ENCODE measurements at regions not wholly inside any gene's neighbourhood (a gene's known extent, or its start where the extent isn't known, plus 50 kb on each side); places are given as distances from the start of the nearest gene placed in this dataset.

GRCh38 chr6:71080826-71081225 lies 124.0 kb upstream of the B3GAT2 start:
- TF ChIP-seq POLR2AphosphoS5 (IDR thresholded peaks at IDR 0.05; ENCODE audit: low read depth, low read length) (no peak), TAF1 (IDR thresholded peaks at IDR 0.05; ENCODE audit: borderline replicate concordance, insufficient read depth, low read length) (no peak), SIN3A (IDR thresholded peaks at IDR 0.05; ENCODE audit: borderline replicate concordance, insufficient read depth, low read length) (no peak)

Measured in PFSK-1 (cell line).